Stimulated activated CD4-positive, alpha-beta T cell treated with anti-CD3 and anti-CD28 coated beads, Interleukin-4, amount 100 ng/mL, for 1 hour (primary cell): ENCODE measurements at regions not wholly inside any gene's neighbourhood (a gene's known extent, or its start where the extent isn't known, plus 50 kb on each side); places are given as distances from the start of the nearest gene placed in this dataset.

Experiments used
- DNase-seq: peaks from one replicate; pipeline ENCODE4 v3.0.0-alpha.2; 2020

- DNase-seq: no peak
Observed at GRCh38 chr6:6844530-6844929, 256.0 kb downstream of the LY86 start.

GRCh38 chr6:6845603-6846002, 257.1 kb downstream of the LY86 start:
- DNase-seq: no peak

GRCh38 chr6:6847591-6847990, 259.1 kb downstream of the LY86 start:
- DNase-seq: no peak

- no peak for DNase-seq
Observed at GRCh38 chr6:6851059-6851948, 256.5 kb upstream of the RREB1 start.

- DNase-seq: no peak
Observed at GRCh38 chr6:6851949-6852261, 255.9 kb upstream of the RREB1 start.

- peak; percentile 45 for DNase-seq
Observed at GRCh38 chr6:6856538-6857523, 250.9 kb upstream of the RREB1 start.

GRCh38 chr6:6857528-6857927, 250.2 kb upstream of the RREB1 start:
- no peak for DNase-seq

- no peak for DNase-seq
Observed at GRCh38 chr6:6858533-6858982, 249.2 kb upstream of the RREB1 start.

GRCh38 chr6:6859105-6859504, 248.7 kb upstream of the RREB1 start:
- no peak for DNase-seq

GRCh38 chr6:6859722-6860121, 248.0 kb upstream of the RREB1 start:
- no peak for DNase-seq

- DNase-seq: no peak
Observed at GRCh38 chr6:6860863-6861262, 246.9 kb upstream of the RREB1 start.

GRCh38 chr6:6861351-6861894, 246.3 kb upstream of the RREB1 start:
- DNase-seq: no peak

GRCh38 chr6:6861995-6862394, 245.8 kb upstream of the RREB1 start:
- no peak for DNase-seq

- no peak for DNase-seq
Observed at GRCh38 chr6:6863970-6864639, 243.7 kb upstream of the RREB1 start.

GRCh38 chr6:6865611-6866010, 242.2 kb upstream of the RREB1 start:
- DNase-seq: no peak

- DNase-seq: no peak
Observed at GRCh38 chr6:6866656-6867403, 240.9 kb upstream of the RREB1 start.

- no peak for DNase-seq
Observed at GRCh38 chr6:6867404-6867799, 240.4 kb upstream of the RREB1 start.

GRCh38 chr6:6869094-6869493, 238.7 kb upstream of the RREB1 start:
- DNase-seq: no peak

- DNase-seq: no peak
Observed at GRCh38 chr6:6870921-6871320, 236.8 kb upstream of the RREB1 start.

GRCh38 chr6:6872459-6873344, 235.1 kb upstream of the RREB1 start:
- no peak for DNase-seq

GRCh38 chr6:6873778-6874177, 234.0 kb upstream of the RREB1 start:
- no peak for DNase-seq
